Stimulated activated CD8-positive, alpha-beta memory T cell treated with anti-CD3 and anti-CD28 coated beads, Interleukin-15, amount 100 ng/mL, for 48 hours (primary cell): ENCODE measurements at regions not wholly inside any gene's neighbourhood (a gene's known extent, or its start where the extent isn't known, plus 50 kb on each side); places are given as distances from the start of the nearest gene placed in this dataset.

Experiments
- DNase-seq, 2 donors: peaks; one replicate each; pipeline ENCODE4 v3.0.0-alpha.2; 2020; ENCODE audit warnings: low read depth in 2 of 2

DNA sequence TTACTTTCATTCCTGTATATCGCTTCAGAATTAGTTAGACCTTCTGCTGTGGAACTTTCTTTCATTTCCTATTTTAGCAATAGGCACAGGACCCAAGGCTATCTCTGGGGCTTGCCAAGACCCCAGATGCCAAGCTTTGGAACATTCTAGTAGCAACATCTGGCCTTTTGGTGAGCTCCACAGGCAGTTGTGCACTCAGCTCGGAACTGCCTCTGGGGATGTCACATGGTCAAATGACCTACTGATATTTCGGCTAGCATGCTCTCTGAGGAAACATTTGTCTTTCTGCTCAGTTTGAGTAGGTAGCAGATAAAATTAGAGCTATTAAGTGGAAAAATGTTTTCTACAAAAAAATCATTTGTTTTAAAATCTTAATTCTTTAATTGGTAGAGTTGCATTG is 76.6 kb upstream of the ITGA4 start:
- no peak for DNase-seq

DNA sequence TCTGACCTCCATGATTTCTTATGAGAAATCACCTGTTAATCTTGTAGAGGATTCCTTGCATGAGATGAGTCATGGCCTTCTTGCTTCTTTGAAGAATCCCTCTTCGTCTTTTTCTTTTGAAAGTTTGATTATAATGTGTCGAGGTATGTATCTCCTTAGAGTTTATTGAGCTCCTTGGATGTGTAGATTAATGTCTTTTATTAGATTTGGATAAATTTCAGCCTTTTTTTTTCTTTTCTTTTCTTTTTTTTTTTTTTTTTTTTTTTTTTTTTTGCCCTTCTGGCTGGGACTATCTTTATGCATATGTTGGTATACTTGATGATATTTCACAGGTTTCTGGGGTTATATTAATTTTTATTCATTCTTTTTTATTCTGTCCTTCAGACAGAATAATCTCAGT is 72.3 kb upstream of the ITGA4 start:
- DNase-seq, result no peak

DNA sequence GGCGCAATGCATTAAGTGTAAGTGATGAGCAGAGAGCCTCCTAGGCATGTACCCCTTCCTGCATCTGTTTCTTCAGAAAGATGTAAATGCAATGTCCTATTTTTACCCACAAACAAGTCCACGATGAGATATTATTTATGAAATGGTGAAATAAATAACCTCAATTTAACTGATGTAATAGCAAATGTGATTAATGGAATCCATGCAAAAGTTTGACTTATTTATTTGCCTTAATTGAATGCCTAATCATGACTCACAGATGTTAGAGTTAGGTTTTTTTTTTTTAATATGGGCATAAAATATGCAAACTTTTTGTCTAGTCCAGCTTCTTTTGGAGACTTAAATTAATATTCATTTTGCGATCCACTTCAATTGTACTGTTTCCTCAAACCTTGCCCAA is 67.7 kb upstream of the ITGA4 start:
- no peak for DNase-seq

- no peak for DNase-seq
Observed at GRCh38 chr2:181393472-181393871, 63.7 kb upstream of the ITGA4 start.

DNA sequence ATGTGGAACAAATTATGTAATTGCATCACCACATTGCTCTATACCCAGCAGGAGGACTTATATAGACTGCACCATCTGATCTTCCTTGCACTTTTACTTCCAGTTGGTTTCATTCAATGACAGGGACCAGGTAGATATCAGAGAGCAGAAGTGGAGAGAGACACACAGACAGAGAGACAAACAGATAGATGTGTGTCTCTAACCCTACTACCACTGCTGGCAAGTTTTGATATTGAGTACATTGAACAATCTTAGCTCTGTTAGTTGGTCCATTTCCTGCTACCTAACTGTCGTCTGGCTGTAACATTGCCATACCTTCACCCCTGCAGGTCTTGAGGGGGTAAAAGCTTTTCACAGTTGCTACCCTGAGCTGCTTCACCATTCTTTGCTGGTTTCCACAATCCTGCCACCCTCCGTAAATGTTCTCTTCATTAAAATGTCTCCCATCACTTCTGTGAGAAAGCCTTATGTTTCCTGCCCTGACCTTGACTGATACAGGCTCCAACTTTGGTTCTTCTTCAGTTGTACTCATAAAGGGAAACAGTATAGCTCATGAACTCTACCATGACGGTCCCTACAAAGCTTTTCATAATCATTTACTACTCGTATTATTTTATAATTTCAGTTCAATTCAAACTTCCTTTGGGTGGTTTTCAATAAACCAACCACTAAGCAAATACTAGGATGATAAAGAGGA is 62.3 kb upstream of the ITGA4 start:
- no peak for DNase-seq

DNA sequence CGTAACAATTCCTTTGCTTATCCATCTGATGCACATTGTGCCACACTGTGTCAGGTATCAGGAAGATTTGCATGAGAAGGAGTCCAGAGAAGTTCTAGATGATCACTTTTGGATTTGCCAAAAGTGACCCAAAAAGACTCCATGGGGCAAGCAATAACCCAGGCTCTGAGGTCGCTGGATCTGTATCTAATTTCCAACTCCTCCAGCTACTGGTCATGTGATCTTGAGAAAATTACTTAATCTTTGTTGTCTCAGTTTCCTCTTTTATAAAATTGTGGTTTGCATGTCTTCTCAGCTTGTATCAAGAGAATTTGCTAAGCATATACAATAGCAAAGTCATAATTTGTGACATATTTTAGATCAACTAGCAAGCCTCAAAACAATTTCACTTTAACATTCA is 61.3 kb upstream of the ITGA4 start:
- no peak for DNase-seq

- DNase-seq, result no peak
Observed at GRCh38 chr2:181396256-181397123, 60.7 kb upstream of the ITGA4 start.

GRCh38 chr2:181397331-181397730 is 59.9 kb upstream of the ITGA4 start:
- no peak for DNase-seq

DNA sequence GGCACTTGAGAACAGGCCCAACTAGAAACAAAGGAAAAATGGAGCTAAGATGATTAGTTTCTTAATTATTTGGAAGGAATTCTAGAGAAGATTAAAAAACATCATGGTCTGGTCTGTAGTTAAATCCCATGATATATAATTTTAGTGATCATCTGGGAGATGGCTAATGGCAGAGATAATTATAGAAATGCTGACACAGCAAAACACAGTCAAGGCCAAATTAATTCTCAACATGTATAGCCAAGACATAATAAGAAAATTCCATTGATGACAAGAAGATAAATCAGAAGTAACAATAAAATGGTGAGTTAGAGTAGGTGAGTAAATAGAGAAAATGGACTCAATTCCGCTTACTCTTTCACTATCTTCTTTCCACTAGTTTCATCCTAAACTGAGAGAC is 59.2 kb upstream of the ITGA4 start:
- no peak for DNase-seq

DNA sequence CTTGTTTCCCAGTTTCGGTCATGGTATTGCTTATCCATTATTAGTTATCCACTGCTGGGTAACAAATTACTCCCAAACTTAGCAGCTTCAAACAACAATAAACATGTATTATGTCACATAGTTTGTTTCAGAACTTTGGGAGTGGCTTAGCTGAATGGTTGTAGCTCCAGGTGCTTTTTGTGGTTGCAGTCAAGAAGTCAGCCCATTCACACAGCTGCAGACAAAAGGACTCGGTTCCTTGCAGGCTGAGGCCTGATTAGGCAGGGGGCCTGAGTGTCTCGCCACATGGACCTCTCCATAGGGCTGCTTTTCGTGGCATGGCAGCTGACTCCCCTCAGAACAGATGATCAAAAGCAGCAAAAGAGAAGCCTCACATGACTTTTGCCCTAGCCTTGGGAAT is 58.2 kb upstream of the ITGA4 start:
- DNase-seq, result no peak

- no peak for DNase-seq
Observed at GRCh38 chr2:181404472-181404871, 52.7 kb upstream of the ITGA4 start.

DNA sequence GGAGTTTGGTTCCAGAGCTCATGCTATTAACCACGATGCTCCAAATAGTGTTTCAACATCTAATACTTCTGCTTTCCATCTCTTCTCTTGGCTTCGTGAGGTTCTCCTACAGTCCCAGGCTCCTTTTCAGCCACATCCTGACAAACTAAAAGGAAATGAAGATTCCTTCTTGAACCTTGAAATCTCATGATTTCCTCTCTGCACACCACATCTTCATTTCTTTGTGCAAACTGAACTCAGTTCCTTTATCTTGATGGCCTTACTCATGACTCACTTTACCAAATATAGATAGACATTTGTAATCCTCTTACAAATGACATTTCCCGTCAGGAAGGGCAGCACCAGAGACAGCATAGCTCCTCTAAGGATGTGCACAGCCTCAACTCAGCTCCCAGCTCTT is 50.0 kb upstream of the ITGA4 start:
- no peak for DNase-seq
